ENCODE measurements at regions not wholly inside any gene's neighbourhood (a gene's known extent, or its start where the extent isn't known, plus 50 kb on each side); places are given as distances from the start of the nearest gene placed in this dataset.

GRCh38 chrX:40891798-40892197 lies 156.5 kb upstream of the MED14 start:
- TF ChIP-seq CTCF (conservative IDR thresholded peaks at IDR 0.05; ENCODE audit: low read length) (no peak), EZH2phosphoT487 (IDR thresholded peaks at IDR 0.05; ENCODE audit: borderline replicate concordance, low read depth, low read length) (no peak)

Measured in OCI-LY7 (cell line).